ENCODE measurements at regions not wholly inside any gene's neighbourhood (a gene's known extent, or its start where the extent isn't known, plus 50 kb on each side); places are given as distances from the start of the nearest gene placed in this dataset.

GRCh38 chr5:124301850-124302249 lies 444.6 kb downstream of the ZNF608 start:
- no peak for TF ChIP-seq CTCF (IDR thresholded peaks at IDR 0.05)
- intact Hi-C loops (cut with micrococcal nuclease), result no loop called here
- Mint-ChIP-seq H3K4me3 (no peak overlapping the region), H3K9me3 (no peaks in the 10 kb centered on the region), H3K27me3 (no peaks in the 10 kb centered on the region), H3K27ac (no peak overlapping the region), H3K36me3 (ENCODE audit: low read depth) (no peaks in the 10 kb centered on the region), H3K4me1 (ENCODE audit: low read depth) (no peaks in the 10 kb centered on the region)
- ChIA-PET CTCF (no interaction called here), POLR2A (no interaction called here)
- no peak for DNase-seq
- no peak for ATAC-seq

DNA sequence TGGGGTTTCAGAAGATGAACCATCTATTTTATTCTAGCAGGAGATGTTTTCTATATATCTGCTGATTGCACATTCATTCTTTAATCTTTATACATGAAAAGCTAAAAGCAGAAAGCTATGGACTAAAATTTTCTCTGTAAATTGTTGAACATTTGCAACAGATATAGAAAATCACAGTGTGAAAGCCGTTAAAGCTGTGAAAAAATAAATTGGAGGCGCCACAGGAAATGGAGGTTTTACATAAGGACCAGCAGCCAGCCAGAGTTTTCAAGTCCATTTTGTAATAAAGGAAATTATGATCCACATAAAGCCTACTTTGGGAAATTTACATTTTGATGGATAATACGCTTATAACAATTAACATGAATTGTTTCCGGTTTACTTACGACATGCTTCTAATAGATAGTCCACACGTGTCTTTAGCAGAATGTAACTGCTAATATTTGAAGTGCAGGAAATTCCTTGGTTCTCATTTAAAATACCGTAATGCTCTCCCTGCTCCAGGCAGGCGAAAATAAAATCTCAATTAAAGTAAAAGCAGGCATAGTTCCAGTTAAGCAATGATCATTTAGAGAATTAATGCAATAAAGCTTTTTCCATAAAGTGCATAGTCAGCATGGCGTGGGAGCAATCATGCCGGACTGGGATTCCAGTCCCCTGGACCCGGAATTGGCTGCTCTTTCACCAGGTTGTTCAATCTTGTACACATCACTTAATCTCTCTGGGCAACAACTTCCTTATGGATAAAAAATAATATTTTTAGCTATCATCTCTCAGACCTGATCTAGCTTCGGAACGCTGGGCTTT lies 445.4 kb downstream of the ZNF608 start:
- intact Hi-C loops (cut with micrococcal nuclease), result no loop called here
- ChIA-PET CTCF (no interaction called here), POLR2A (no interaction called here)
- no peaks in the 10 kb centered on the region for H3K27me3 Mint-ChIP-seq
- H3K36me3 Mint-ChIP-seq (ENCODE audit: low read depth), result no peaks in the 10 kb centered on the region
- ATAC-seq, result no peak
- H3K4me3 Mint-ChIP-seq, result no peak overlapping the region
- no peak for DNase-seq
- no peaks in the 10 kb centered on the region for H3K9me3 Mint-ChIP-seq
- TF ChIP-seq CTCF (IDR thresholded peaks at IDR 0.05), result no peak
- no peaks in the 10 kb centered on the region for H3K4me1 Mint-ChIP-seq (ENCODE audit: low read depth)
- H3K27ac Mint-ChIP-seq, result no peak overlapping the region

DNA sequence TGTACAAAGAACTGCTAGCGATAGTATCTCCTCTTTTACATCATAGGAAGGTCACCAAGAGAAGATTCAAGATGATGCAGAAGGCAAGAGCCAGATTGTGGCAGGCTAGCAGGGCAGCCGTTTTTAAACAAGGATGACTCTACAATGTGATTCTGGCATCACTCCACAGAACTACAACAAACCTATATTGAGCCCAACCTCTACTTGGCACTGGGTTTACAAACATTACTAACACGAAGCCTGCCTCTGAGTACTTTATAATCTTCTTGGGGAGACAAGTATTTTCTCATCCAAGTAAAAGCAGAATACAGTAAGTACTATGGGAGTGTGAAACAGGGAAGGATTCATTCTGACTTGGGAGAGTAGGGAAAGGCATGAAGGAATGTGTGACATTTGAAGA lies 448.6 kb downstream of the ZNF608 start:
- H3K4me1 Mint-ChIP-seq (ENCODE audit: low read depth), result no peaks in the 10 kb centered on the region

GRCh38 chr5:124292322-124292855 lies 454.1 kb downstream of the ZNF608 start:
- no peak overlapping the region for H3K27ac Mint-ChIP-seq
- no peaks in the 10 kb centered on the region for H3K27me3 Mint-ChIP-seq
- intact Hi-C loops (cut with micrococcal nuclease), result no loop called here
- no peaks in the 10 kb centered on the region for H3K4me1 Mint-ChIP-seq (ENCODE audit: low read depth)
- ChIA-PET CTCF (no interaction called here), POLR2A (no interaction called here)
- no peak for ATAC-seq
- H3K36me3 Mint-ChIP-seq (ENCODE audit: low read depth), result no peaks in the 10 kb centered on the region
- no peaks in the 10 kb centered on the region for H3K9me3 Mint-ChIP-seq
- no peak for DNase-seq
- TF ChIP-seq CTCF (IDR thresholded peaks at IDR 0.05), result no peak
- no peak overlapping the region for H3K4me3 Mint-ChIP-seq

More for the DNA sequence above, 448.6 kb downstream of the ZNF608 start:
- Mint-ChIP-seq H3K4me3 (no peak overlapping the region), H3K27me3 (no peaks in the 10 kb centered on the region), H3K36me3 (ENCODE audit: low read depth) (no peaks in the 10 kb centered on the region), H3K27ac (no peak overlapping the region), H3K9me3 (no peaks in the 10 kb centered on the region)
- no peak for TF ChIP-seq CTCF (IDR thresholded peaks at IDR 0.05)
- DNase-seq (no peak), ATAC-seq (no peak)
- intact Hi-C loops (cut with micrococcal nuclease), result no loop called here
- ChIA-PET POLR2A (no interaction called here), CTCF (no interaction called here)

GRCh38 chr5:124289641-124290311 lies 456.7 kb downstream of the ZNF608 start:
- TF ChIP-seq CTCF (IDR thresholded peaks at IDR 0.05), result no peak
- H3K27ac Mint-ChIP-seq, result no peak overlapping the region
- no peaks in the 10 kb centered on the region for H3K27me3 Mint-ChIP-seq
- DNase-seq (no peak), ATAC-seq (no peak)
- ChIA-PET CTCF (no interaction called here), POLR2A (interaction anchor here (0.8 kb wide), 1 partner anchor 13 kb away, joined by 3 read pairs; no protein-coding TSS in a partner anchor)
- no peaks in the 10 kb centered on the region for H3K36me3 Mint-ChIP-seq (ENCODE audit: low read depth)
- H3K4me3 Mint-ChIP-seq, result no peak overlapping the region
- no peaks in the 10 kb centered on the region for H3K4me1 Mint-ChIP-seq (ENCODE audit: low read depth)
- intact Hi-C loops (cut with micrococcal nuclease), result no loop called here
- no peaks in the 10 kb centered on the region for H3K9me3 Mint-ChIP-seq
